WTC11 (cell line): ENCODE measurements at regions not wholly inside any gene's neighbourhood (a gene's known extent, or its start where the extent isn't known, plus 50 kb on each side); places are given as distances from the start of the nearest gene placed in this dataset.
A peak's percentile ranks its signal among the peaks of the same experiment; 100 is the strongest.

Experiments used
- ATAC-seq: fragments of 200-7000 bp; cut with Tn5 transposase; 2 replicates; pipeline ENCODE4 v1.10.0; 2021; ENCODE audit warnings: mild to moderate bottlenecking, moderate library complexity
- CTCF ChIA-PET: fragments of 300-600 bp; sonication (Branson Sonifier 250); formaldehyde crosslinking; loops from one replicate; lab custom pipeline; 2021; ENCODE audit warnings: antibody characterized with exemption; lab: Charles Lee
- POLR2A ChIA-PET: fragments of 350-600 bp; sonication (Branson Sonifier 250); formaldehyde crosslinking; loops from one replicate; lab custom pipeline; 2021; ENCODE audit warnings: antibody characterized with exemption; lab: Charles Lee
- DNase-seq: peaks from one replicate; pipeline ENCODE4 v3.0.0; 2021; ENCODE audit warnings: low spot score
- H3K27ac Mint-ChIP-seq: 2 replicates; pipeline ENCODE4 v1.8.0; 2021; ENCODE audit warnings: mixed read lengths
- H3K27me3 Mint-ChIP-seq: 2 replicates; pipeline ENCODE4 v1.8.0; 2021; ENCODE audit warnings: low read depth, mild to moderate bottlenecking, moderate library complexity, mixed read lengths
- H3K36me3 Mint-ChIP-seq: 2 replicates; pipeline ENCODE4 v1.8.0; 2021; ENCODE audit warnings: mixed read lengths
- H3K4me1 Mint-ChIP-seq: 2 replicates; pipeline ENCODE4 v1.8.0; 2022; ENCODE audit warnings: mixed read lengths
- H3K4me3 Mint-ChIP-seq: 2 replicates; pipeline ENCODE4 v1.8.0; 2021; ENCODE audit warnings: mild to moderate bottlenecking, moderate library complexity, mixed read lengths
- H3K9me3 Mint-ChIP-seq: 2 replicates; pipeline ENCODE4 v1.8.0; 2021; ENCODE audit warnings: mixed read lengths
- AR ChIP-seq: fragments of 250-450 bp; sonication (Bioruptor Pico); IDR thresholded peaks from 2 replicates; pipeline ENCODE4 v1.9.0; 2021; ENCODE audit warnings: mild to moderate bottlenecking
- ATF2 ChIP-seq: sonication (generic); formaldehyde crosslinking; IDR thresholded peaks from 2 replicates; pipeline ENCODE4 v1.8.1; 2022; ENCODE audit warnings: low read depth, missing genetic modification reagents, borderline replicate concordance
- FOXP1 ChIP-seq: sonication (generic); formaldehyde crosslinking; IDR thresholded peaks from 2 replicates; pipeline ENCODE4 v1.8.0; 2022; ENCODE audit warnings: missing genetic modification reagents, mild to moderate bottlenecking, moderate library complexity, borderline replicate concordance
- FOXP4 ChIP-seq: sonication (generic); formaldehyde crosslinking; IDR thresholded peaks from 2 replicates; pipeline ENCODE4 v1.8.0; 2022; ENCODE audit warnings: mild to moderate bottlenecking, missing genetic modification reagents
- JAZF1 ChIP-seq: fragments of 250-450 bp; sonication (Bioruptor Pico); IDR thresholded peaks from 2 replicates; pipeline ENCODE4 v1.9.0; 2021; ENCODE audit warnings: moderate library complexity, mild to moderate bottlenecking, inconsistent platforms
- MLX ChIP-seq: sonication (generic); formaldehyde crosslinking; IDR thresholded peaks from 2 replicates; pipeline ENCODE4 v1.8.1; 2023; ENCODE audit warnings: mild to moderate bottlenecking, missing genetic modification reagents, moderate library complexity
- MYBL2 ChIP-seq: sonication (generic); formaldehyde crosslinking; IDR thresholded peaks from 2 replicates; pipeline ENCODE4 v1.8.1; 2023; ENCODE audit warnings: mild to moderate bottlenecking, moderate library complexity, missing genetic modification reagents
- NFE2L1 ChIP-seq: sonication (generic); formaldehyde crosslinking; IDR thresholded peaks from 2 replicates; pipeline ENCODE4 v1.8.1; 2023; ENCODE audit warnings: missing genetic modification reagents
- NR3C1 ChIP-seq: sonication (generic); formaldehyde crosslinking; conservative IDR thresholded peaks from 2 replicates; pipeline ENCODE4 v1.8.1; 2023; ENCODE audit warnings: low read depth, mild to moderate bottlenecking, missing genetic modification reagents
- PRRX2 ChIP-seq: fragments of 250-450 bp; sonication (Bioruptor Pico); IDR thresholded peaks from 2 replicates; pipeline ENCODE4 v1.8.0; 2021; ENCODE audit warnings: mild to moderate bottlenecking
- SMAD4 ChIP-seq: sonication (generic); formaldehyde crosslinking; IDR thresholded peaks from 2 replicates; pipeline ENCODE4 v1.8.0; 2022; ENCODE audit warnings: mild to moderate bottlenecking, missing genetic modification reagents
- SP1 ChIP-seq: sonication (generic); formaldehyde crosslinking; conservative IDR thresholded peaks from 2 replicates; pipeline ENCODE4 v1.8.1; 2022; ENCODE audit warnings: missing genetic modification reagents
- USF2 ChIP-seq: sonication (generic); formaldehyde crosslinking; IDR thresholded peaks from 2 replicates; pipeline ENCODE4 v1.8.1; 2023; ENCODE audit warnings: mild to moderate bottlenecking, missing genetic modification reagents, moderate library complexity
- ZSCAN18 ChIP-seq: fragments of 250-450 bp; sonication (Bioruptor Pico); IDR thresholded peaks from 2 replicates; pipeline ENCODE4 v2.1.2; 2022; ENCODE audit warnings: mild to moderate bottlenecking, moderate library complexity

- TF ChIP-seq JAZF1 (CRISPR knock-in tag) = no peak
- no peak for TF ChIP-seq PRRX2
- no peak for TF ChIP-seq NR3C1 (CRISPR knock-in tag)
- no peak for TF ChIP-seq SMAD4 (CRISPR knock-in tag)
Observed at GRCh38 chr2:216565956-216566355, 67.3 kb upstream of the IGFBP2 start (continued).

- ChIA-PET POLR2A (no interaction called here), CTCF (no interaction called here)
- DNase-seq = no peak
- no peak for TF ChIP-seq FOXP4
- TF ChIP-seq MYBL2 (CRISPR knock-in tag) = no peak
- no peak for TF ChIP-seq MLX (CRISPR knock-in tag)
- no peak for TF ChIP-seq FOXP1 (CRISPR knock-in tag)
- no peak for TF ChIP-seq ATF2 (CRISPR knock-in tag)
- Mint-ChIP-seq H3K9me3 (peaks cover 29% of the 10 kb centered on the region), H3K4me1 (peaks cover 52% of the 10 kb centered on the region), H3K27ac (no peak overlapping the region), H3K4me3 (no peak overlapping the region), H3K36me3 (peaks cover 16% of the 10 kb centered on the region), H3K27me3 (peaks cover 8% of the 10 kb centered on the region)
- ATAC-seq = no peak
Observed at GRCh38 chr2:216568576-216568975, 64.6 kb upstream of the IGFBP2 start.

GRCh38 chr2:216569765-216570164, 63.5 kb upstream of the IGFBP2 start:
- CTCF ChIA-PET = interaction anchor here (0.6 to 1.5 kb wide), 4 partner anchors 12 to 80 kb away, joined by 3 to 6 read pairs (median 4); no protein-coding TSS in a partner anchor

More at GRCh38 chr2:216569765-216570164, 63.5 kb upstream of the IGFBP2 start:
- ATAC-seq (peak; percentile 77), DNase-seq (no peak)
- Mint-ChIP-seq H3K4me1 (peaks cover 41% of the 10 kb centered on the region), H3K27ac (0 out of 2 replicates have a peak overlapping the region, but pooled peaks have one; percentile 20), H3K36me3 (peaks cover 14% of the 10 kb centered on the region), H3K9me3 (peaks cover 26% of the 10 kb centered on the region), H3K4me3 (no peak overlapping the region; the same call in 1 of the 2 replicates), H3K27me3 (peaks cover 8% of the 10 kb centered on the region; the same call in 1 of the 2 replicates)
- TF ChIP-seq AR (no peak), ZSCAN18 (CRISPR knock-in tag) (no peak), NFE2L1 (no peak), SP1 (no peak), USF2 (CRISPR knock-in tag) (no peak)
- POLR2A ChIA-PET = interaction anchor here (0.7 to 0.8 kb wide), 2 partner anchors 51 to 64 kb away, joined by 3 to 4 read pairs; no protein-coding TSS in a partner anchor
